WTC11 (cell line): ENCODE measurements at regions not wholly inside any gene's neighbourhood (a gene's known extent, or its start where the extent isn't known, plus 50 kb on each side); places are given as distances from the start of the nearest gene placed in this dataset.

ENCODE experiments used
- CTCF ChIP-seq: fragments of 200-600 bp; IDR thresholded peaks from 2 replicates; pipeline ENCODE4 v1.8.0; 2022; ENCODE audit warnings: antibody characterized with exemption
- E2F4 ChIP-seq: sonication (generic); formaldehyde crosslinking; IDR thresholded peaks from 2 replicates; pipeline ENCODE4 v1.8.1; 2022; ENCODE audit warnings: low read depth, mild to moderate bottlenecking, moderate library complexity, missing genetic modification reagents, borderline replicate concordance

- no peak for TF ChIP-seq E2F4 (CRISPR knock-in tag)
- TF ChIP-seq CTCF, result no peak
These were observed 252.0 kb downstream of the RHOU start for GRCh38 chr1:228987286-228987685.
